Fibroblast of lung (primary cell): ENCODE measurements at regions not wholly inside any gene's neighbourhood (a gene's known extent, or its start where the extent isn't known, plus 50 kb on each side); places are given as distances from the start of the nearest gene placed in this dataset.

Experiments used
- DNase-seq, 2 donors: peaks; one replicate each; pipeline versions ENCODE4 v3.0.0 to v3.0.0-alpha.2; 2010; ENCODE audit warnings: low read depth in 2 of 2
- H2AFZ ChIP-seq: 2 replicates; pipeline ENCODE4 v1.5.1; 2012; ENCODE audit warnings: low read length, control low read depth, inconsistent platforms
- H3K27ac ChIP-seq: 2 replicates; pipeline ENCODE4 v1.5.1; 2011; ENCODE audit warnings: low read length, control low read depth; ENCODE audit not compliant: insufficient read depth
- H3K27me3 ChIP-seq: 2 replicates; pipeline ENCODE4 v1.5.1; 2011; ENCODE audit warnings: mild to moderate bottlenecking, low read length; ENCODE audit not compliant: control insufficient read depth, insufficient read depth
- H3K36me3 ChIP-seq: 2 replicates; pipeline ENCODE4 v1.5.1; 2011; ENCODE audit warnings: low read length; ENCODE audit not compliant: control insufficient read depth, insufficient read depth
- H3K4me1 ChIP-seq: 2 replicates; pipeline ENCODE4 v1.5.1; 2011; ENCODE audit warnings: low read length; ENCODE audit not compliant: control insufficient read depth, insufficient read depth; ENCODE audit errors: extremely low read depth
- H3K4me2 ChIP-seq: 2 replicates; pipeline ENCODE4 v1.5.1; 2011; ENCODE audit warnings: low read length, control low read depth; ENCODE audit not compliant: insufficient read depth; ENCODE audit errors: extremely low read depth
- H3K4me3 ChIP-seq, 4 experiments: fragments of 200-600 bp in 1 of 4; sonication (generic) in 1 of 4; replicated peaks in 1 of 4; 2 replicates each; pipeline ENCODE4 v1.5.1; 2011 to 2016; ENCODE audit warnings: low read length in 4 of 4, low read depth in 3 of 4, mild to moderate bottlenecking in 3 of 4, control low read depth in 2 of 4, inconsistent platforms in 1 of 4, mixed read lengths in 1 of 4; ENCODE audit not compliant: insufficient read depth in 1 of 4; ENCODE audit errors: control extremely low read depth in 1 of 4
- H3K79me2 ChIP-seq: 2 replicates; pipeline ENCODE4 v1.5.1; 2012; ENCODE audit warnings: mild to moderate bottlenecking, low read length, inconsistent platforms; ENCODE audit not compliant: control insufficient read depth, insufficient read depth
- H3K9ac ChIP-seq: 2 replicates; pipeline ENCODE4 v1.5.1; 2011; ENCODE audit warnings: mild to moderate bottlenecking, low read length, control low read depth; ENCODE audit not compliant: insufficient read depth
- H3K9me3 ChIP-seq: 2 replicates; pipeline ENCODE4 v1.5.1; 2012; ENCODE audit warnings: low read depth, low read length; ENCODE audit not compliant: control insufficient read depth, insufficient read depth
- H4K20me1 ChIP-seq: 2 replicates; pipeline ENCODE4 v1.5.1; 2011; ENCODE audit warnings: low read length; ENCODE audit not compliant: control insufficient read depth, insufficient read depth; ENCODE audit errors: extremely low read depth
- CTCF ChIP-seq, 2 donors: IDR thresholded peaks in 1 of 2; conservative IDR thresholded peaks in 1 of 2; 1 replicate in 1 of 2; 2 replicates in 1 of 2; pipeline ENCODE4 v1.5.1; 2011 to 2012; ENCODE audit warnings: low read length in 2 of 2, control low read depth in 1 of 2, inconsistent platforms in 1 of 2, low read depth in 1 of 2, mild to moderate bottlenecking in 1 of 2
- EZH2 ChIP-seq: IDR thresholded peaks from 2 replicates; pipeline ENCODE4 v1.5.1; 2012; ENCODE audit warnings: low read length, control low read depth, mild to moderate bottlenecking; ENCODE audit errors: missing control alignments

GRCh38 chr18:7492385-7492784 is 74.7 kb upstream of the PTPRM start:
- TF ChIP-seq EZH2 (no peak), CTCF (conservative IDR thresholded peaks at IDR 0.05 in 1 of 2, IDR thresholded peaks at IDR 0.05 in 1 of 2; ENCODE audit: low read depth in 1 of 2, low read length in 2 of 2) (no peak)
- H3K36me3 ChIP-seq = no peaks in the 10 kb centered on the region
- DNase-seq = no peak

GRCh38 chr18:7497081-7497480 is 70.0 kb upstream of the PTPRM start:
- TF ChIP-seq CTCF (conservative IDR thresholded peaks at IDR 0.05 in 1 of 2, IDR thresholded peaks at IDR 0.05 in 1 of 2; ENCODE audit: low read depth in 1 of 2, low read length in 2 of 2) (no peak), EZH2 (no peak)
- Histone ChIP-seq H3K36me3 (no peaks in the 10 kb centered on the region), H3K4me2 (no peak overlapping the region)

More at GRCh38 chr18:7492385-7492784, 74.7 kb upstream of the PTPRM start:
- H3K9me3 ChIP-seq = no peaks in the 10 kb centered on the region
- H3K79me2 ChIP-seq = no peaks in the 10 kb centered on the region
- no peak overlapping the region for H3K27ac ChIP-seq
- no peaks in the 10 kb centered on the region for H4K20me1 ChIP-seq
- no peaks in the 10 kb centered on the region for H3K27me3 ChIP-seq
- no peaks in the 10 kb centered on the region for H3K4me1 ChIP-seq
- no peak overlapping the region for H3K4me3 ChIP-seq
- no peak overlapping the region for H3K9ac ChIP-seq
- no peak overlapping the region for H2AFZ ChIP-seq
- H3K4me2 ChIP-seq = no peak overlapping the region

GRCh38 chr18:7511106-7511505 is 56.0 kb upstream of the PTPRM start:
- H3K4me1 ChIP-seq = no peaks in the 10 kb centered on the region
- no peak for DNase-seq
- H3K4me3 ChIP-seq = no peak overlapping the region
- no peak overlapping the region for H2AFZ ChIP-seq
- no peak overlapping the region for H3K9ac ChIP-seq
- no peak overlapping the region for H3K4me2 ChIP-seq
- H4K20me1 ChIP-seq = no peaks in the 10 kb centered on the region
- H3K9me3 ChIP-seq = no peaks in the 10 kb centered on the region
- H3K79me2 ChIP-seq = no peaks in the 10 kb centered on the region
- TF ChIP-seq CTCF (conservative IDR thresholded peaks at IDR 0.05 in 1 of 2, IDR thresholded peaks at IDR 0.05 in 1 of 2; ENCODE audit: low read depth in 1 of 2, low read length in 2 of 2) (no peak), EZH2 (no peak)
- H3K36me3 ChIP-seq = no peaks in the 10 kb centered on the region
- H3K27ac ChIP-seq = no peak overlapping the region
- H3K27me3 ChIP-seq = no peaks in the 10 kb centered on the region

More at GRCh38 chr18:7497081-7497480, 70.0 kb upstream of the PTPRM start:
- Histone ChIP-seq H3K27me3 (no peaks in the 10 kb centered on the region), H3K27ac (no peak overlapping the region), H4K20me1 (no peaks in the 10 kb centered on the region), H3K9ac (no peak overlapping the region), H3K4me3 (no peak overlapping the region), H3K9me3 (no peaks in the 10 kb centered on the region), H3K4me1 (no peaks in the 10 kb centered on the region), H2AFZ (no peak overlapping the region), H3K79me2 (no peaks in the 10 kb centered on the region)
- no peak for DNase-seq
